H1 (cell line): ENCODE measurements at regions not wholly inside any gene's neighbourhood (a gene's known extent, or its start where the extent isn't known, plus 50 kb on each side); places are given as distances from the start of the nearest gene placed in this dataset.
A peak's percentile ranks its signal among the peaks of the same experiment; 100 is the strongest.

Source experiments
- CTCF ChIA-PET: fragments of 300-600 bp; sonication (Branson Sonifier 250); formaldehyde crosslinking; loops from one replicate; lab custom pipeline; 2021; ENCODE audit not compliant: partially characterized antibody; lab: Charles Lee
- POLR2A ChIA-PET: fragments of 300-600 bp; sonication (Branson Sonifier 250); formaldehyde crosslinking; loops from one replicate; lab custom pipeline; 2021; ENCODE audit warnings: inconsistent platforms; ENCODE audit not compliant: partially characterized antibody; lab: Charles Lee
- DNase-seq, 2 experiments: peaks; one replicate each; pipeline versions ENCODE4 v3.0.0 to v3.0.0-alpha.2; 2010 to 2022; ENCODE audit warnings: low spot score in 2 of 2, low read depth in 1 of 2, mixed read lengths in 1 of 2
- FAIRE-seq: peaks from 2 replicates; lab custom pipeline; 2011; peaks lifted over from hg19 to GRCh38; lab: Jason Lieb, UNC
- H2AFZ ChIP-seq: 2 replicates; pipeline ENCODE4 v1.8.1; 2012; ENCODE audit warnings: low read length, inconsistent platforms
- H2AK5ac ChIP-seq: 2 replicates; pipeline ENCODE4 v1.6.1; 2013; ENCODE audit warnings: low read depth, low read length
- H2BK120ac ChIP-seq: replicated peaks from 2 replicates; pipeline ENCODE3; 2013; ENCODE audit warnings: low read depth, low read length, inconsistent platforms
- H2BK12ac ChIP-seq: 2 replicates; pipeline ENCODE4 v1.6.1; 2013; ENCODE audit warnings: low read depth, low read length
- H2BK15ac ChIP-seq: 2 replicates; pipeline ENCODE4 v1.6.1; 2013; ENCODE audit warnings: low read length
- H2BK20ac ChIP-seq: 2 replicates; pipeline ENCODE4 v1.6.1; 2013; ENCODE audit warnings: low read length
- H2BK5ac ChIP-seq: 2 replicates; pipeline ENCODE4 v1.6.1; 2013; ENCODE audit warnings: low read depth, low read length
- H3K14ac ChIP-seq: 2 replicates; pipeline ENCODE4 v1.6.1; 2013; ENCODE audit warnings: inconsistent platforms; ENCODE audit not compliant: insufficient read length
- H3K18ac ChIP-seq: 2 replicates; pipeline ENCODE4 v1.6.1; 2013; ENCODE audit warnings: low read length; ENCODE audit errors: extremely low read depth
- H3K23ac ChIP-seq: 2 replicates; pipeline ENCODE4 v1.6.1; 2013; ENCODE audit warnings: inconsistent platforms; ENCODE audit not compliant: insufficient read length
- H3K23me2 ChIP-seq: 2 replicates; pipeline ENCODE4 v1.6.1; 2013; ENCODE audit warnings: low read depth, low read length
- H3K27ac ChIP-seq: 2 replicates; pipeline ENCODE4 v1.6.1; 2011; ENCODE audit warnings: low read depth, low read length, inconsistent platforms
- H3K27me3 ChIP-seq, 4 experiments: replicated peaks in 1 of 4; 1 replicate in 1 of 4; 2 replicates in 3 of 4; pipeline versions ENCODE4 v1.6.1 to v1.8.1; 2011 to 2013; ENCODE audit warnings: low read length in 3 of 4, mild to moderate bottlenecking in 3 of 4, inconsistent platforms in 2 of 4, mixed read lengths in 2 of 4, moderate library complexity in 1 of 4; ENCODE audit not compliant: control insufficient read depth in 3 of 4, insufficient read depth in 3 of 4; ENCODE audit errors: extremely low read depth in 1 of 4
- H3K36me3 ChIP-seq, 4 experiments: 2 replicates each; pipeline versions ENCODE4 v1.6.1 to v1.8.1; 2011 to 2013; ENCODE audit warnings: mild to moderate bottlenecking in 4 of 4, low read length in 3 of 4, moderate library complexity in 2 of 4, control low read depth in 1 of 4, inconsistent platforms in 1 of 4; ENCODE audit not compliant: insufficient read depth in 4 of 4, control insufficient read depth in 2 of 4
- H3K4ac ChIP-seq: replicated peaks from 2 replicates; pipeline ENCODE3; 2013; ENCODE audit warnings: low read length, low read depth, mixed read lengths, inconsistent platforms; ENCODE audit not compliant: insufficient read length
- H3K4me1 ChIP-seq, 4 experiments: replicated peaks in 1 of 4; 1 replicate in 1 of 4; 2 replicates in 3 of 4; pipeline versions ENCODE4 v1.6.1 to v1.8.1; 2011 to 2013; ENCODE audit warnings: low read length in 3 of 4, inconsistent platforms in 2 of 4, mixed read lengths in 1 of 4; ENCODE audit not compliant: insufficient read depth in 4 of 4, control insufficient read depth in 3 of 4
- H3K4me2 ChIP-seq, 2 experiments: 2 replicates each; pipeline versions ENCODE4 v1.6.1 to v1.8.1; 2011 to 2013; ENCODE audit warnings: low read depth in 2 of 2, low read length in 2 of 2, control low read depth in 1 of 2, inconsistent platforms in 1 of 2, mild to moderate bottlenecking in 1 of 2; ENCODE audit not compliant: insufficient read depth in 1 of 2
- H3K4me3 ChIP-seq, 4 experiments: fragments of 200-600, 300-600 bp in 1 of 4; sonication (generic), shearing (Covaris generic), sonication (Bioruptor Twin) in 1 of 4; 2 replicates each; pipeline versions ENCODE4 v1.5.1 to v1.8.1; 2011 to 2016; ENCODE audit warnings: low read length in 4 of 4, low read depth in 3 of 4, control low read depth in 2 of 4, inconsistent platforms in 2 of 4, mild to moderate bottlenecking in 2 of 4, mixed read lengths in 1 of 4, moderate library complexity in 1 of 4; ENCODE audit not compliant: insufficient read depth in 2 of 4; ENCODE audit errors: extremely low read depth in 1 of 4
- H3K56ac ChIP-seq: replicated peaks from 2 replicates; pipeline ENCODE3; 2013; ENCODE audit warnings: low read depth, mild to moderate bottlenecking, mixed read lengths, low read length, inconsistent platforms; ENCODE audit not compliant: insufficient read length
- H3K79me1 ChIP-seq: 2 replicates; pipeline ENCODE4 v1.6.1; 2013; ENCODE audit warnings: low read depth, low read length, control low read depth
- H3K79me2 ChIP-seq, 2 experiments: 2 replicates each; pipeline versions ENCODE4 v1.6.1 to v1.8.1; 2012 to 2013; ENCODE audit warnings: low read length in 2 of 2, mild to moderate bottlenecking in 2 of 2, inconsistent platforms in 1 of 2; ENCODE audit not compliant: insufficient read depth in 2 of 2, control insufficient read depth in 1 of 2
- H3K9ac ChIP-seq, 4 experiments: replicated peaks in 1 of 4; 1 replicate in 1 of 4; 2 replicates in 3 of 4; pipeline versions ENCODE4 v1.6.1 to v1.8.1; 2011 to 2013; ENCODE audit warnings: low read depth in 3 of 4, low read length in 3 of 4, control low read depth in 2 of 4, mild to moderate bottlenecking in 2 of 4, moderate library complexity in 2 of 4, inconsistent platforms in 1 of 4; ENCODE audit errors: extremely low read depth in 1 of 4
- H3K9me3 ChIP-seq, 2 experiments: 2 replicates each; pipeline versions ENCODE4 v1.6.1 to v1.8.1; 2012 to 2013; ENCODE audit warnings: mild to moderate bottlenecking in 2 of 2, moderate library complexity in 2 of 2, control low read depth in 1 of 2, inconsistent platforms in 1 of 2, low read depth in 1 of 2, low read length in 1 of 2, mixed read lengths in 1 of 2; ENCODE audit not compliant: insufficient read depth in 2 of 2
- H4K20me1 ChIP-seq, 2 experiments: replicated peaks in 1 of 2; 2 replicates each; pipeline versions ENCODE3 to v1.8.1; 2011 to 2013; ENCODE audit warnings: inconsistent platforms in 2 of 2, low read length in 2 of 2, mild to moderate bottlenecking in 1 of 2; ENCODE audit not compliant: insufficient read depth in 2 of 2, control insufficient read depth in 1 of 2
- H4K5ac ChIP-seq: 2 replicates; pipeline ENCODE4 v1.6.1; 2013; ENCODE audit warnings: low read length, low read depth, mixed read lengths, inconsistent platforms; ENCODE audit not compliant: insufficient read length
- H4K8ac ChIP-seq: 2 replicates; pipeline ENCODE4 v1.8.0; 2013; ENCODE audit warnings: mild to moderate bottlenecking, moderate library complexity, low read length, inconsistent platforms; ENCODE audit not compliant: insufficient read depth; ENCODE audit errors: extremely low read depth
- H4K91ac ChIP-seq: replicated peaks from 2 replicates; pipeline ENCODE3; 2013; ENCODE audit warnings: low read length, mixed read lengths, inconsistent platforms; ENCODE audit not compliant: insufficient read length
- CBX8 ChIP-seq: fragments of 300-800, 300-1000 bp; sonication (generic); IDR thresholded peaks from 2 replicates; pipeline ENCODE4 v1.7.1; 2016; ENCODE audit warnings: low read depth, low read length, borderline replicate concordance
- E2F6 ChIP-seq: IDR thresholded peaks from 2 replicates; pipeline ENCODE4 v1.6.1; 2012; ENCODE audit warnings: inconsistent platforms
- MAX ChIP-seq: IDR thresholded peaks from 2 replicates; pipeline ENCODE4 v1.6.1; 2012; ENCODE audit warnings: inconsistent platforms
- NRF1 ChIP-seq: IDR thresholded peaks from 2 replicates; pipeline ENCODE4 v1.6.1; 2011; ENCODE audit warnings: mild to moderate bottlenecking, low read depth, low read length, improper control_type of control experiment
- POLR2A ChIP-seq, 2 experiments: IDR thresholded peaks; 1 replicate in 1 of 2; 2 replicates in 1 of 2; pipeline ENCODE4 v1.6.1; 2011; ENCODE audit warnings: low read depth in 2 of 2, low read length in 2 of 2, mild to moderate bottlenecking in 2 of 2; ENCODE audit errors: control extremely low read depth in 1 of 2
- POU5F1 ChIP-seq: IDR thresholded peaks from 2 replicates; pipeline ENCODE4 v1.6.1; 2011; ENCODE audit warnings: low read depth, mild to moderate bottlenecking, low read length, moderate library complexity
- RNF2 ChIP-seq: fragments of 200-900, 300-1000 bp; sonication (generic); IDR thresholded peaks from 2 replicates; pipeline ENCODE4 v1.7.1; 2016; ENCODE audit warnings: borderline replicate concordance, low read depth, mild to moderate bottlenecking, antibody characterized with exemption, low read length; ENCODE audit not compliant: poor library complexity, severe bottlenecking; ENCODE audit errors: missing control alignments
- SAP30 ChIP-seq: fragments of 300-600 bp; sonication (generic); IDR thresholded peaks from 2 replicates; pipeline ENCODE4 v1.7.1; 2012; ENCODE audit warnings: low read length, moderate library complexity, mild to moderate bottlenecking, inconsistent platforms; ENCODE audit not compliant: insufficient read depth, insufficient replicate concordance
- SIN3A ChIP-seq, 2 experiments: IDR thresholded peaks in 1 of 2; conservative IDR thresholded peaks in 1 of 2; 2 replicates each; pipeline ENCODE4 v1.6.1; 2011 to 2012; ENCODE audit warnings: low read length in 2 of 2, improper control_type of control experiment in 1 of 2, low read depth in 1 of 2, mild to moderate bottlenecking in 1 of 2
- TAF7 ChIP-seq: optimal IDR thresholded peaks from 2 replicates; pipeline ENCODE3; 2011; ENCODE audit warnings: low read depth, mild to moderate bottlenecking, inconsistent platforms, low read length, moderate library complexity, borderline replicate concordance
- ZNF274 ChIP-seq: IDR thresholded peaks from 2 replicates; pipeline ENCODE4 v1.7.0; 2012; ENCODE audit warnings: low read length, borderline replicate concordance; ENCODE audit errors: extremely low read depth
- WGBS, 2 experiments: shearing (Covaris generic) in 1 of 2; methylation state at CpG; one replicate each; pipeline versions ENCODE4 v1.1.6 to v1.1.7; 2013 to 2015; ENCODE audit warnings: low lambda C conversion rate in 2 of 2, mixed read lengths in 2 of 2, inconsistent platforms in 1 of 2, low coverage in 1 of 2, missing lambda C conversion rate in 1 of 2; ENCODE audit not compliant: insufficient replicate concordance in 2 of 2, insufficient coverage in 1 of 2, insufficient read length in 1 of 2; ENCODE audit errors: extremely low coverage in 1 of 2, missing lambda C conversion rate in 1 of 2; 5-methylcytosine and 5-hydroxymethylcytosine counted together

- DNase-seq (no peak), FAIRE-seq (no peak)
- Histone ChIP-seq H3K36me3 (peaks cover 0 to 5% (median 1%) of the 10 kb centered on the region in 4 experiments; a peak in 3 of 8 replicates), H4K8ac (peak overlapping the region; percentile 57; the same call in 1 of the 2 replicates), H3K18ac (no peak overlapping the region), H3K27me3 (no peaks in the 10 kb centered on the region), H3K23me2 (no peaks in the 10 kb centered on the region), H3K79me1 (peaks cover 14% of the 10 kb centered on the region), H3K4me1 (peaks cover 0 to 18% (median 9%) of the 10 kb centered on the region in 4 experiments; a peak in 6 of 7 replicates), H3K79me2 (peaks cover 0 to 11% of the 10 kb centered on the region in 2 experiments; a peak in 1 of 4 replicates), H3K4ac (no peak overlapping the region), H3K27ac (no peak overlapping the region), H3K4me2 (no peak overlapping the region), H3K4me3 (no peak overlapping the region), H4K20me1 (peaks cover 7 to 15% of the 10 kb centered on the region in 2 experiments), H3K9me3 (no peaks in the 10 kb centered on the region), H2AK5ac (no peak overlapping the region), H4K5ac (no peak overlapping the region), H3K14ac (no peak overlapping the region), H2AFZ (no peak overlapping the region), H2BK120ac (no peak overlapping the region), H2BK5ac (no peak overlapping the region), H3K56ac (no peak overlapping the region), H2BK20ac (no peak overlapping the region), H4K91ac (no peak overlapping the region), H3K23ac (no peak overlapping the region), H2BK15ac (no peak overlapping the region), H3K9ac (no peak overlapping the region), H2BK12ac (no peak overlapping the region)
- POLR2A ChIA-PET, result interaction anchor here (1.2 to 1.4 kb wide), 2 partner anchors 10 to 23 kb away, joined by 3 read pairs; no protein-coding TSS in a partner anchor
- CTCF ChIA-PET, result interaction anchor here (0.9 to 1.9 kb wide), 3 partner anchors 13 to 16 kb away, joined by 3 to 16 read pairs (median 3); no protein-coding TSS in a partner anchor
- 89% methylated on average over 20 of the region's 22 CpGs; no CpG with 5 or more reads in 1 of the 2 experiments for WGBS, 2 experiments
- TF ChIP-seq RNF2 (no peak), ZNF274 (no peak), MAX (no peak), CBX8 (no peak), POLR2A (IDR thresholded peaks at IDR 0.05; ENCODE audit: control extremely low read depth in 1 of 2, low read depth in 2 of 2, low read length in 2 of 2) (no peak), TAF7 (no peak), SIN3A (conservative IDR thresholded peaks at IDR 0.05 in 1 of 2, IDR thresholded peaks at IDR 0.05 in 1 of 2; ENCODE audit: low read depth in 1 of 2, low read length in 2 of 2) (no peak), E2F6 (no peak), NRF1 (no peak), SAP30 (no peak), POU5F1 (no peak)
Observed at GRCh38 chr12:124411953-124412645, 117.2 kb downstream of the RFLNA start.
